ENCODE measurements at regions not wholly inside any gene's neighbourhood (a gene's known extent, or its start where the extent isn't known, plus 50 kb on each side); places are given as distances from the start of the nearest gene placed in this dataset.

GRCh38 chr4:111923786-111924185 lies 221.5 kb upstream of the FAM241A start:
- H3K9me3 ChIP-seq (ENCODE audit: control insufficient read depth, low read depth, low read length) = no peaks in the 10 kb centered on the region
- no peaks in the 10 kb centered on the region for H3K4me1 ChIP-seq (ENCODE audit: control insufficient read depth, low read depth, low read length)
- H3K4me3 ChIP-seq (ENCODE audit: low read length) = no peak overlapping the region
- H3K27me3 ChIP-seq (ENCODE audit: control insufficient read depth, insufficient read depth, low read length) = no peaks in the 10 kb centered on the region
- H3K9ac ChIP-seq (ENCODE audit: low read length) = no peak overlapping the region
- H3K36me3 ChIP-seq (ENCODE audit: control insufficient read depth, low read depth, low read length) = no peaks in the 10 kb centered on the region
- no peak overlapping the region for H3K27ac ChIP-seq (ENCODE audit: low read length)

DNA sequence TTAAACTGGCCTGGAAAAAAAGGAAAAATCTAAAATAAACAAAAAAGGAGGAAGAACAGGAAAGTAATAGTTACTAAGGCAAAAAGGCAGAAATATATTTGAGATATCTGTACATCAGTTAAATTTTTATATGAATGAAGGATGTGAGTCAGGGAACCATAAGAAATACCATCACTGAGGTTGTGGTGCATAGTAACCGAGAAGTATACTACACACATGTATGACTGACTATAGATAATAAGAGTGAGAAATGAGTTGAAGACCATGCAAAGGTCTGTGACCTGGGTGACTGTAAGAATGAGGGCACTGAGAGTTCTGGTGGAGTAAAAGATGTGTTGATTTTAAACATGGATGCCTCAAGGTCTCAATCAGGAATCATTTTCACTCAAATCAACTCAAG lies 220.6 kb upstream of the FAM241A start:
- Histone ChIP-seq H3K27me3 (ENCODE audit: control insufficient read depth, insufficient read depth, low read length) (no peaks in the 10 kb centered on the region), H3K9me3 (ENCODE audit: control insufficient read depth, low read depth, low read length) (no peaks in the 10 kb centered on the region), H3K27ac (ENCODE audit: low read length) (no peak overlapping the region), H3K4me1 (ENCODE audit: control insufficient read depth, low read depth, low read length) (no peaks in the 10 kb centered on the region), H3K36me3 (ENCODE audit: control insufficient read depth, low read depth, low read length) (no peaks in the 10 kb centered on the region), H3K4me3 (ENCODE audit: low read length) (no peak overlapping the region), H3K9ac (ENCODE audit: low read length) (no peak overlapping the region)

DNA sequence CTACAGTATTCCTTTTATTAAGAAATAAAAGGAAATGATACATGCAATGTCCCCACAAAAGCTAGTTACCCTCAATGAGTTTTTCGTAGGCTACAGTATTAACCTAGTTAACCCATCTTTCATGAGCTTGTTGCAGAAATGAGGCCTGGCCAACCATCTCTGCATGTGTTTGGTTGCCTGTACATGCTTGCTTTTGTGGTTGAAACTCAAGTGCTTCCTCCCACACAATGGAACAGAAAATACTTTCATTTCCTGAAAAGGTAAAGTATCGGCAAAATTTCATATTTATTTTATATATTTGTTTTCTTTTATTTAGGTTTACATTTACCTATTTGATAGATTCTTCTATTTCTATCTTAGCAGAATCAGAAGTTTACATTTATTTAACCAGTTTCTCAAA lies 214.6 kb upstream of the FAM241A start:
- Histone ChIP-seq H3K9ac (ENCODE audit: low read length) (no peak overlapping the region), H3K9me3 (ENCODE audit: control insufficient read depth, low read depth, low read length) (no peaks in the 10 kb centered on the region), H3K27me3 (ENCODE audit: control insufficient read depth, insufficient read depth, low read length) (no peaks in the 10 kb centered on the region), H3K27ac (ENCODE audit: low read length) (no peak overlapping the region), H3K36me3 (ENCODE audit: control insufficient read depth, low read depth, low read length) (no peaks in the 10 kb centered on the region), H3K4me1 (ENCODE audit: control insufficient read depth, low read depth, low read length) (peaks cover 2% of the 10 kb centered on the region), H3K4me3 (ENCODE audit: low read length) (no peak overlapping the region)

DNA sequence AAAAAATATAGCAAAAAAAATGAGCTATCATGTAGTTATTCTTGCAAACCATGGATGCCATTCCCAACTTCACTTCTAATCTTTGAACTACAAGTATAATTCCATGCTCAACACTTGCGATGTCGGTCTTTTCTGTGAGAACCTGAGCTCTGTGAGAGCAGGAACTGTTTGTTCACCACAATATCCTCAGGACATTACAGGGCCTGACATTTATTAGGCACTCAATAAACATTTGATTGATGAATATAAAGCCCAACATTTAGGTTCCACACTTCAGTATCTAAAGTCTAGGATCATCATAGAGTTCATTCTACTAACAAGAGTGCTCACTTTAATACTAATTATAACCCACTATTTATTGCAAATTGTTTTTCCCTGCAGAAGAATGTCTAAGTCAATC lies 211.6 kb upstream of the FAM241A start:
- Histone ChIP-seq H3K27ac (ENCODE audit: low read length) (no peak overlapping the region), H3K9me3 (ENCODE audit: control insufficient read depth, low read depth, low read length) (no peaks in the 10 kb centered on the region), H3K4me3 (ENCODE audit: low read length) (no peak overlapping the region), H3K4me1 (ENCODE audit: control insufficient read depth, low read depth, low read length) (peaks cover 2% of the 10 kb centered on the region), H3K27me3 (ENCODE audit: control insufficient read depth, insufficient read depth, low read length) (no peaks in the 10 kb centered on the region), H3K9ac (ENCODE audit: low read length) (no peak overlapping the region), H3K36me3 (ENCODE audit: control insufficient read depth, low read depth, low read length) (no peaks in the 10 kb centered on the region)

DNA sequence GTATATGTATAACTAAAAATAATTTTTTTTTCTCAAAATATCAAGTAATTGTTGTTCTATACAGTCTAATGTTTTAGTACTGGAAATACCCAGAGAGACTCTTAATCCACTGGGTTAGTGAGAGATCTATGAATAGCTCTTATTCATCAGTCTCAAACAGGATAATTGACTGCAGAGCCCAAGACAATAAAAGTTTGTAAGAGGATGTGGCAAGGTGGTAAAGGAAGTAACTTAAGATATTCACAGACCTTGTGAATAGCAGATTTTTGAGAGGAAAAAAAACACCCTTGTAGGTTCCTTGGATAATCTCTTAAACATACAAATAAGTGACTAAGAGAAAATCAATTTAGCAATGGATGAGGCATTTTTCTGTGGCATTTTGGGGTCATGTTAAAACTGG lies 210.9 kb upstream of the FAM241A start:
- Histone ChIP-seq H3K9me3 (ENCODE audit: control insufficient read depth, low read depth, low read length) (no peaks in the 10 kb centered on the region), H3K36me3 (ENCODE audit: control insufficient read depth, low read depth, low read length) (no peaks in the 10 kb centered on the region), H3K4me3 (ENCODE audit: low read length) (no peak overlapping the region), H3K27ac (ENCODE audit: low read length) (no peak overlapping the region), H3K9ac (ENCODE audit: low read length) (no peak overlapping the region), H3K27me3 (ENCODE audit: control insufficient read depth, insufficient read depth, low read length) (no peaks in the 10 kb centered on the region), H3K4me1 (ENCODE audit: control insufficient read depth, low read depth, low read length) (peaks cover 2% of the 10 kb centered on the region)

DNA sequence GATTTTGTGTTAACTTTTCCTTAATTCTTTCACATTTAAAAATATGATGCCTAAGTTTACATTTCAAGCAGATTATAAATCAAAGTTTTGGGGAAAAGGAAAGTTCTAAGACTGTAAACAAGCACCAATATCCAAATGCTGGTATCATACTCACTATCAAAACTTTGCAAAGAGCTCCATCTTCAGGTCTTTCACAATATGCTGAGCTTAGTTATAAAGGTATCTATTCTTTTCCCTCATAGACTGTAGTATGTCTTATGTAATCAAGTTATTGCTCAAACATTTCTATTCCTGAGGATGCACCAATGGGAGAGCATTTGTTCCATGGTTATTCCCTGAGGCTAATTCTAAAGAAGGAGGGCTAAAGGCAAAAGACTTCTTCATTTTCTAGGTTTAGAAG lies 207.9 kb upstream of the FAM241A start:
- Histone ChIP-seq H3K27ac (ENCODE audit: low read length) (no peak overlapping the region), H3K4me3 (ENCODE audit: low read length) (no peak overlapping the region), H3K27me3 (ENCODE audit: control insufficient read depth, insufficient read depth, low read length) (no peaks in the 10 kb centered on the region), H3K9me3 (ENCODE audit: control insufficient read depth, low read depth, low read length) (no peaks in the 10 kb centered on the region), H3K9ac (ENCODE audit: low read length) (no peak overlapping the region), H3K4me1 (ENCODE audit: control insufficient read depth, low read depth, low read length) (peaks cover 2% of the 10 kb centered on the region), H3K36me3 (ENCODE audit: control insufficient read depth, low read depth, low read length) (no peaks in the 10 kb centered on the region)

DNA sequence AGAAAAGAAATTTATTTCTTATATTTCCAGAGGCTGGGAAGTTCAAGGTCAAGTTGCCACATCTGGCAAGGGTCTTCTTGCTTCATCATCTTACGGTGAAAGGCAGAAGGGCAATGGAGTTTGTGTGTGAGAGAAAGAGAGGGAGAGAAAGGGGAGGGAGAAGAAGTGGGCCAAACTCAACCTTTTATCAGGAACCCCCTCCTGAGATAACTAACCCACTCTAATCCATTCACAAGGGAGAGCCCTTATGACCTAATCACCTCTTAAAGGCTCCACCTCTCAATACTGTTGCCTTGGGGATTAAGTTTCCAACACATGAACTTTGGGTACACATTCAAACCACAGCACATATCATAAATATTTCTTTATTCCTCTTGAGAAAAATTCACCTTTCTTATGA lies 203.3 kb upstream of the FAM241A start:
- no peak overlapping the region for H3K4me3 ChIP-seq (ENCODE audit: low read length)
- H3K4me1 ChIP-seq (ENCODE audit: control insufficient read depth, low read depth, low read length) = no peaks in the 10 kb centered on the region
- no peak overlapping the region for H3K27ac ChIP-seq (ENCODE audit: low read length)
- no peak overlapping the region for H3K9ac ChIP-seq (ENCODE audit: low read length)
- H3K36me3 ChIP-seq (ENCODE audit: control insufficient read depth, low read depth, low read length) = no peaks in the 10 kb centered on the region
- H3K9me3 ChIP-seq (ENCODE audit: control insufficient read depth, low read depth, low read length) = no peaks in the 10 kb centered on the region
- H3K27me3 ChIP-seq (ENCODE audit: control insufficient read depth, insufficient read depth, low read length) = no peaks in the 10 kb centered on the region

- Histone ChIP-seq H3K9me3 (ENCODE audit: control insufficient read depth, low read depth, low read length) (no peaks in the 10 kb centered on the region), H3K9ac (ENCODE audit: low read length) (no peak overlapping the region), H3K4me3 (ENCODE audit: low read length) (no peak overlapping the region), H3K36me3 (ENCODE audit: control insufficient read depth, low read depth, low read length) (no peaks in the 10 kb centered on the region), H3K27me3 (ENCODE audit: control insufficient read depth, insufficient read depth, low read length) (no peaks in the 10 kb centered on the region), H3K27ac (ENCODE audit: low read length) (no peak overlapping the region), H3K4me1 (ENCODE audit: control insufficient read depth, low read depth, low read length) (no peaks in the 10 kb centered on the region)
Measured at GRCh38 chr4:111943796-111944203, 201.5 kb upstream of the FAM241A start.

- H3K9ac ChIP-seq (ENCODE audit: low read length) = no peak overlapping the region
- H3K36me3 ChIP-seq (ENCODE audit: control insufficient read depth, low read depth, low read length) = no peaks in the 10 kb centered on the region
- no peak overlapping the region for H3K4me3 ChIP-seq (ENCODE audit: low read length)
- no peaks in the 10 kb centered on the region for H3K9me3 ChIP-seq (ENCODE audit: control insufficient read depth, low read depth, low read length)
- H3K27ac ChIP-seq (ENCODE audit: low read length) = no peak overlapping the region
- no peaks in the 10 kb centered on the region for H3K27me3 ChIP-seq (ENCODE audit: control insufficient read depth, insufficient read depth, low read length)
- no peaks in the 10 kb centered on the region for H3K4me1 ChIP-seq (ENCODE audit: control insufficient read depth, low read depth, low read length)
Measured at GRCh38 chr4:111945014-111945413, 200.2 kb upstream of the FAM241A start.

DNA sequence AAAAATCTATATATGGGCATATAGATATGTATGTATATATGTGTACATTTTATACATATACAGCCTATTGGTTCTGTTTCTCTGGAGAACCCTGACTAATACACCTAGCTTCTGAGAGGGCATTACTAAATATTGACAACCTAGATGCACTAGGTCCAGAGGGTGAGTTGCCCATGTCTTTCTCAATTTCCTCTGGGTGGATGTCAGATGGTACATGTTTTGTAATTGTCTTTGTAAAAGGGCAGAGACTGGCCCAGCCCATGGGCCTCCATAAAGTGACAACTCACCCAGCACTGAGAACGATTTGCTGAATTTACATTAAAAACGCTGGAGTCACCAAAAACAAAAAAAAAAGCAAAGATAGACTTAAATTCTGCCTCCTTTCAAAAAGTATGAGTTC lies 198.5 kb upstream of the FAM241A start:
- no peak overlapping the region for H3K9ac ChIP-seq (ENCODE audit: low read length)
- no peaks in the 10 kb centered on the region for H3K9me3 ChIP-seq (ENCODE audit: control insufficient read depth, low read depth, low read length)
- H3K36me3 ChIP-seq (ENCODE audit: control insufficient read depth, low read depth, low read length) = no peaks in the 10 kb centered on the region
- no peak overlapping the region for H3K4me3 ChIP-seq (ENCODE audit: low read length)
- H3K4me1 ChIP-seq (ENCODE audit: control insufficient read depth, low read depth, low read length) = no peaks in the 10 kb centered on the region
- H3K27me3 ChIP-seq (ENCODE audit: control insufficient read depth, insufficient read depth, low read length) = no peaks in the 10 kb centered on the region
- no peak overlapping the region for H3K27ac ChIP-seq (ENCODE audit: low read length)

- H3K27ac ChIP-seq (ENCODE audit: low read length) = no peak overlapping the region
- H3K4me1 ChIP-seq (ENCODE audit: control insufficient read depth, low read depth, low read length) = no peaks in the 10 kb centered on the region
- H3K9me3 ChIP-seq (ENCODE audit: control insufficient read depth, low read depth, low read length) = no peaks in the 10 kb centered on the region
- H3K4me3 ChIP-seq (ENCODE audit: low read length) = no peak overlapping the region
- no peaks in the 10 kb centered on the region for H3K36me3 ChIP-seq (ENCODE audit: control insufficient read depth, low read depth, low read length)
- H3K9ac ChIP-seq (ENCODE audit: low read length) = no peak overlapping the region
- no peaks in the 10 kb centered on the region for H3K27me3 ChIP-seq (ENCODE audit: control insufficient read depth, insufficient read depth, low read length)
Measured at GRCh38 chr4:111952688-111953087, 192.6 kb upstream of the FAM241A start.

DNA sequence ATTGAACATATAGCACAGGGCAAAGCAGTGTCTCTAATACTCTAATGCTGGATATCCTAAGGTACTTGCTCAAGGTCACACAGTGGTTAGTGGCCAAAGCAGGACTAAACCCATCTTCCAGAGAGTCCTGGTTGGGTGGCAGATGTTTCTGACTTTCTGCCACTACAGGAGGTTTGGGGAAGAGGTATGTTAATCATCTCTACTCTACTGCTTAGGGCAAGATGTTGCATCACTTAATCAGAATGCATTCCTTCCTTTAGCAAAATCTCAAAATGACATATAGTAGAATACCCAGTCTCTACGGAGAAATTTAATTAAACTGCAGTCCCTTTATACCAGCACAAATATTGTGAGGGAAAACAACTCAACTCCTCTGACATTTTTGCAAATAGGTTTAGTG lies 190.7 kb upstream of the FAM241A start:
- H3K4me1 ChIP-seq (ENCODE audit: control insufficient read depth, low read depth, low read length) = no peaks in the 10 kb centered on the region
- no peaks in the 10 kb centered on the region for H3K36me3 ChIP-seq (ENCODE audit: control insufficient read depth, low read depth, low read length)
- no peak overlapping the region for H3K27ac ChIP-seq (ENCODE audit: low read length)
- no peak overlapping the region for H3K4me3 ChIP-seq (ENCODE audit: low read length)
- H3K27me3 ChIP-seq (ENCODE audit: control insufficient read depth, insufficient read depth, low read length) = no peaks in the 10 kb centered on the region
- no peak overlapping the region for H3K9ac ChIP-seq (ENCODE audit: low read length)
- no peaks in the 10 kb centered on the region for H3K9me3 ChIP-seq (ENCODE audit: control insufficient read depth, low read depth, low read length)
